ENCODE measurements at regions not wholly inside any gene's neighbourhood (a gene's known extent, or its start where the extent isn't known, plus 50 kb on each side); places are given as distances from the start of the nearest gene placed in this dataset.

DNA sequence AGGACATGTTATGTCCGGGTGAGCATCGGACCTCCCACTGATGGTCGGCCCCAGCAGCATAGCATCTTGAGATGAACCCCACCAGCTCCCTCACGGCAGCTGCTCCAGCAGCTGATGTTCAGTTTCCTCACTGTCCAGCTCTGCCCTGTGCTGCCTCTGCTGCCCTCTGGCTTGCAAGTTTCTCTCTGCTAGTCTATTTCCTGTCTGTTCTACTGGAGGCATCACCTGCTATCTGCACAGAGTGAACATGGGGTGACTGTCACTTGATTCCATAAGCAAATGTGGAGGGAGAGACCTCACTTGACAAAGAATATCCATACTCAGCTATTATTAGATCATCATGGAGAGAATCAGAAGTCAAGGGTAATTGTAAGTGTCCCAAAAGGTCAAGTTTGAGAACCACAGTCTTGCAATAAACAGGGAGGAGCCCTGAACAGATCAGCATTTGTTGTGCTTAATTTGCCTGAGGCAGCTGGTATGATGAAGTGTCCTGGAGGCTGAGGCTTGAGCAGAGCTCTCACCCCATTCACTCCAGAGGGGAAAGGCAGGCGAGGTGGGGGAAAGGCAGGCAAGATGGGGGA, 702.8 kb downstream of the SEMA5A start:
- no peaks in the 10 kb centered on the region for H3K36me3 ChIP-seq (ENCODE audit: control insufficient read depth, insufficient read depth, low read length)
- peaks cover 2% of the 10 kb centered on the region for H3K4me1 ChIP-seq (ENCODE audit: control insufficient read depth, insufficient read depth, low read length)
- H3K4me3 ChIP-seq (ENCODE audit: low read depth, low read length), result no peak overlapping the region
- H3K9ac ChIP-seq (ENCODE audit: low read depth, low read length), result no peak overlapping the region
- H3K27me3 ChIP-seq (ENCODE audit: control insufficient read depth, insufficient read depth, low read length), result no peaks in the 10 kb centered on the region
- H3K27ac ChIP-seq (ENCODE audit: low read depth, low read length), result no peak overlapping the region
- H3K9me3 ChIP-seq (ENCODE audit: control insufficient read depth, insufficient read depth, low read length), result 0 out of 2 replicates have a peak, but pooled peaks cover 4% of the 10 kb centered on the region

DNA sequence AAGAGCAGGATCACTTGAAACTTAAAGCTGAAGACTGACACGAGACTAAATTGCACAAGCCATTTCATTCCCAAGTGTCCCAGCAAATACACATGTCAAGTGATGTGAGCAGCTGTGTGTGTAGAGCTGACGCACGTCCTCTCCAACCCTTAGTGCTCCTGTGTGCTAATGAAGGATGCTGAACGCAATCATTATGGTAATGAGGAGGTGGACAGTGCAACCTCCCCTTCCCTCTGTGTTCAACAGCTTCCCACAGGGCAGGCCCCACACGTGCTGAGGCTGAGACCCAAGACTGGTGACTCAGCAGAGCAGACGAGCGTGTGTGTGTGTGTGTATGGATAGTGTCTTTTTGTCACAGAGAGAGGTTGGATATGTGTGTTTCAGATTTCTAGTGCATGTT, 702.1 kb downstream of the SEMA5A start:
- H3K27me3 ChIP-seq (ENCODE audit: control insufficient read depth, insufficient read depth, low read length), result no peaks in the 10 kb centered on the region
- H3K9ac ChIP-seq (ENCODE audit: low read depth, low read length), result no peak overlapping the region
- no peaks in the 10 kb centered on the region for H3K36me3 ChIP-seq (ENCODE audit: control insufficient read depth, insufficient read depth, low read length)
- no peak overlapping the region for H3K4me3 ChIP-seq (ENCODE audit: low read depth, low read length)
- 0 out of 2 replicates have a peak, but pooled peaks cover 4% of the 10 kb centered on the region for H3K9me3 ChIP-seq (ENCODE audit: control insufficient read depth, insufficient read depth, low read length)
- H3K27ac ChIP-seq (ENCODE audit: low read depth, low read length), result no peak overlapping the region
- H3K4me1 ChIP-seq (ENCODE audit: control insufficient read depth, insufficient read depth, low read length), result peaks cover 9% of the 10 kb centered on the region

DNA sequence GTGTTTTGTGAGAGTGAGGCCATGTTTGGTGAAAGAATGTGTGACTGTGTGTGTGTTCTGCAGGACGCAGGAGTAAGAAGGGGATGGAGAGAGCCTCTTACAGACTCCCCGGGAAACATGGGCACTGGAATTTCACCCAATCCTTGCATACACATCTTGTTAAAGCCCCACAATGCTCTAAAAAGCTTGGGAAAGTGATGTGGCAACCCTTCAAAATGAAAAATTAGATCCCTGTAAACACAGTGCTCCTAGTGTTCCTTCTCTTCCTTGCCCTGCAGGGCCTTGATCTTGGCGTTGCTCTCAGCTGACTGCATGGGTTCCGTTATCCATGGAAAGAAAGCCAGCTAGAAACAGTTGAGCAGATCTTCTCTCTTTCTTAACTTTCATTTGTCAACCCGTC, 701.7 kb downstream of the SEMA5A start:
- Histone ChIP-seq H3K27me3 (ENCODE audit: control insufficient read depth, insufficient read depth, low read length) (no peaks in the 10 kb centered on the region), H3K4me1 (ENCODE audit: control insufficient read depth, insufficient read depth, low read length) (peaks cover 10% of the 10 kb centered on the region), H3K4me3 (ENCODE audit: low read depth, low read length) (no peak overlapping the region), H3K9me3 (ENCODE audit: control insufficient read depth, insufficient read depth, low read length) (0 out of 2 replicates have a peak, but pooled peaks cover 4% of the 10 kb centered on the region), H3K27ac (ENCODE audit: low read depth, low read length) (no peak overlapping the region), H3K36me3 (ENCODE audit: control insufficient read depth, insufficient read depth, low read length) (no peaks in the 10 kb centered on the region), H3K9ac (ENCODE audit: low read depth, low read length) (no peak overlapping the region)

DNA sequence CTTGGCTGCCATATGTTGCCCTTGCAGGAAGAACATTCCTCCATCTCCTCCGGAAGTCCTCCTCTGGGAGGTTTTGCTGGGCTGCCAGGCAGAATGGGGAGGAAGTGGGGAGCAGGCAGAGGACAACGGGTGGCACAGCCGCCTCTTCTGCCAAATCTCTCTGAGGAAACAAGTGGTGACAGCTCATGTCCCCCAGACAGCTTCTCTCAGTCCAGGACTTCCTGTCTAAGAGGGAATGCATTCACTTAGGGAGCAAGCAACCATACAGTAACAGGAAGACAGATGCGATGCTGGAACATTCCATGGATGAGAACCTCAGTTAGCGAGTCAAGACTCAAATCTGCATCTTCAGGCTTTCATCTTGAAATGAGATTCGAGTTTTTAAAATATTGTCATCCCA, 701.0 kb downstream of the SEMA5A start:
- no peak overlapping the region for H3K27ac ChIP-seq (ENCODE audit: low read depth, low read length)
- H3K9ac ChIP-seq (ENCODE audit: low read depth, low read length), result no peak overlapping the region
- 0 out of 2 replicates have a peak, but pooled peaks cover 4% of the 10 kb centered on the region for H3K9me3 ChIP-seq (ENCODE audit: control insufficient read depth, insufficient read depth, low read length)
- no peaks in the 10 kb centered on the region for H3K36me3 ChIP-seq (ENCODE audit: control insufficient read depth, insufficient read depth, low read length)
- no peak overlapping the region for H3K4me3 ChIP-seq (ENCODE audit: low read depth, low read length)
- H3K27me3 ChIP-seq (ENCODE audit: control insufficient read depth, insufficient read depth, low read length), result no peaks in the 10 kb centered on the region
- H3K4me1 ChIP-seq (ENCODE audit: control insufficient read depth, insufficient read depth, low read length), result peaks cover 10% of the 10 kb centered on the region

DNA sequence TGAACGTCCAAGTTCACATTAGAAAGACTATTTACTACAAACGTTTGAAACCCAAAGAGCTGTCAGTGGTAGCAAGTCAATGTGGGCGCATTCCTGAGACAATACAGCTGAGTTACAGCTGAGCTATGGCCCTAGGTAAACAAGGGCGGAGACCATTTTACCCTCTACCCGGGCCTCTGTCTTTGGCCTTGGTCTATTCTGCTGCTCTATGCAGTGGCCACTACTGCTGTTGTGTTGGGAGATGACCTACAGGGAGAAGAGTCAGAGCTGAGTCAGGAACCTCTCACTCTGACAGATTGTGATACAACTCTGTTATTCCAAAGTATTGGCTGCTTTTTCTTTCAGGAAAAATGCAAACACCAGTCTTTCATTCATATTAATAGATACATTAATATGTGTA, 700.6 kb downstream of the SEMA5A start:
- Histone ChIP-seq H3K27me3 (ENCODE audit: control insufficient read depth, insufficient read depth, low read length) (no peaks in the 10 kb centered on the region), H3K4me1 (ENCODE audit: control insufficient read depth, insufficient read depth, low read length) (peaks cover 10% of the 10 kb centered on the region), H3K27ac (ENCODE audit: low read depth, low read length) (no peak overlapping the region), H3K4me3 (ENCODE audit: low read depth, low read length) (no peak overlapping the region), H3K36me3 (ENCODE audit: control insufficient read depth, insufficient read depth, low read length) (no peaks in the 10 kb centered on the region), H3K9ac (ENCODE audit: low read depth, low read length) (no peak overlapping the region), H3K9me3 (ENCODE audit: control insufficient read depth, insufficient read depth, low read length) (0 out of 2 replicates have a peak, but pooled peaks cover 4% of the 10 kb centered on the region)

DNA sequence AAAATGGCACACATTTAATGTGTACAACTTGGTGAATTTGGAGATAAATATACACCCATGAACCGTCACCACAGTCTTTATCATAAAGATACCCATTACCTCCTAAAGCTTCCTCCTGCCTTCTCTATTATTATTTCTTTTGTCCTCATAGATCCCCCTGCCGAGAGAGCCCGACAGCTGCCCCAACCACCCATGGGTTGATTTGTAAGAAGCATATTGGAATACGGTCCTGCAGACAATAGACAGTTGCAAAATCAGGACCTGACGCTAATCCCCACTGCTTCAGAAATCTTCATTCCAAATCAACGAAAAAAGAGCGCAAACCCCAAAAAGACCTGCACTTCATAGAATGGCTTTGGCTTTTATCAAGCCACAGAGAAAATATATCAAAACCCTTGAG, 697.5 kb downstream of the SEMA5A start:
- Histone ChIP-seq H3K9me3 (ENCODE audit: control insufficient read depth, insufficient read depth, low read length) (no peaks in the 10 kb centered on the region), H3K27ac (ENCODE audit: low read depth, low read length) (no peak overlapping the region), H3K4me3 (ENCODE audit: low read depth, low read length) (no peak overlapping the region), H3K9ac (ENCODE audit: low read depth, low read length) (no peak overlapping the region), H3K4me1 (ENCODE audit: control insufficient read depth, insufficient read depth, low read length) (peaks cover 10% of the 10 kb centered on the region), H3K36me3 (ENCODE audit: control insufficient read depth, insufficient read depth, low read length) (no peaks in the 10 kb centered on the region), H3K27me3 (ENCODE audit: control insufficient read depth, insufficient read depth, low read length) (no peaks in the 10 kb centered on the region)

DNA sequence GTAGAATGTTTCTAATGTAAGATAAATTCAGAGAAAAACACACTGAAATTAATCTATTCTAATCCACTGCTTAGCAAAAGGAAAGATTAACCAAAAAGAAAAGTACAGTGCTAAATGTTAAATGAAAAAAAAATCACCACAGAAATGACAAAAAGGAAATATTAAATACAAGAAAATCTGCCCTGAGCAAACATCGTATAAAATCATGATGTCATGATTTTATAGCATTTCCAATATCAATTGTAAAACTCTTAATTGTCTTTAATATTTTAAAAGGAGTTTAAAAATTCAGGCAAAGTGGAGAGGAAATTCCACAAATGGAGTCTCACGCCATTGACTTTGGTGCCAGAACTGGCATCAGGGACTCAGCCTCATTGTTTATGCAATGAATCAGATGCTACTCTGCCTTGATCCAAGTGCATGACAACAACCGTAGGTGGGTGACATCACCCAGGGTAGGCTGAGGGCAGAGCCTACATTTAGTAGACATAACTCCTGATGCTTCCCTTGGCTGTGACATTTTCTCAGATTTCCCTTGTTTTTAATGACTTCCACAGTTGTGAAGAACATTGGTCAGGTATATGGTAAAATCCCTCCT, 696.8 kb downstream of the SEMA5A start:
- H3K4me1 ChIP-seq (ENCODE audit: control insufficient read depth, insufficient read depth, low read length), result peaks cover 10% of the 10 kb centered on the region
- H3K27me3 ChIP-seq (ENCODE audit: control insufficient read depth, insufficient read depth, low read length), result no peaks in the 10 kb centered on the region
- no peak overlapping the region for H3K4me3 ChIP-seq (ENCODE audit: low read depth, low read length)
- H3K36me3 ChIP-seq (ENCODE audit: control insufficient read depth, insufficient read depth, low read length), result no peaks in the 10 kb centered on the region
- H3K9ac ChIP-seq (ENCODE audit: low read depth, low read length), result no peak overlapping the region
- H3K27ac ChIP-seq (ENCODE audit: low read depth, low read length), result no peak overlapping the region
- H3K9me3 ChIP-seq (ENCODE audit: control insufficient read depth, insufficient read depth, low read length), result no peaks in the 10 kb centered on the region

DNA sequence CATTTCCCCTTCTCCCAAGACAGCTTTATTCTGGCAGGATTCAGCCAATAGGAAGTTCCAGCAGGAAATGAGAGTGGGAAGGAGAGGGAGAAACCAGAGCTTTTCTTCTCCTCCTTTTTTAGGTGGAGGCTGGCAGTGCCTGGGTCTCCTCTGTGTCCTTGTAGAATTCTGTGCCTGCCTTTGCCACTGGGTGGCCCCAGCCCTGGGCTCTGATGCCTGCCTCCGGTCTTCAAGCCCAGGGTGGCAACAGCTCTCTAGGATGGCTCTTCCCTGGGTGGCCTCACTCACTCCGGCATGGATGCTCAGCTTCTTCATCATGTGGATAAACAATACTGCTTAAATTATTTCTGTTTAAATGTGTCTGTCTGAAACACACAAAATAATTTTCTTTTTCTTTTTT, 694.8 kb downstream of the SEMA5A start:
- Histone ChIP-seq H3K27ac (ENCODE audit: low read depth, low read length) (no peak overlapping the region), H3K27me3 (ENCODE audit: control insufficient read depth, insufficient read depth, low read length) (no peaks in the 10 kb centered on the region), H3K4me1 (ENCODE audit: control insufficient read depth, insufficient read depth, low read length) (peaks cover 10% of the 10 kb centered on the region), H3K36me3 (ENCODE audit: control insufficient read depth, insufficient read depth, low read length) (no peaks in the 10 kb centered on the region), H3K9me3 (ENCODE audit: control insufficient read depth, insufficient read depth, low read length) (no peaks in the 10 kb centered on the region), H3K9ac (ENCODE audit: low read depth, low read length) (no peak overlapping the region), H3K4me3 (ENCODE audit: low read depth, low read length) (no peak overlapping the region)

DNA sequence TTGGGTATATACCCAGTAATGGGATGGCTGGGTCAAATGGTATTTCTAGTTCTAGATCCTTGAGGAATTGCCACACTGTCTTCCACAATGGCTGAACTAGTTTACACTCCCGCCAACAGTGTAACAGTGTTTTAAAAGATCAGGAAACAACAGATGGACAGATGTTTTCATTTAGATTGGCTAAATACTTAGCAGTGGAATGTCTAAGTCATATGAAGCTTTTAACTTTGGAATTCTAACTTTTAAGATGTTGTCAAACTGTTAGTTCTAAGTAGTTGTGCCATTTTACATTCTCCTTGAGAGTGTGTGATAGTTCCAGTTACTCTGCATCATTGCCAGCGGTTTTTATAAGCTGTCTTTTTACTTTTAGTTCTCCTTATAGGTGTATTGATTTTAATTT, 688.8 kb downstream of the SEMA5A start:
- no peaks in the 10 kb centered on the region for H3K27me3 ChIP-seq (ENCODE audit: control insufficient read depth, insufficient read depth, low read length)
- no peak overlapping the region for H3K9ac ChIP-seq (ENCODE audit: low read depth, low read length)
- no peaks in the 10 kb centered on the region for H3K4me1 ChIP-seq (ENCODE audit: control insufficient read depth, insufficient read depth, low read length)
- H3K27ac ChIP-seq (ENCODE audit: low read depth, low read length), result no peak overlapping the region
- no peaks in the 10 kb centered on the region for H3K9me3 ChIP-seq (ENCODE audit: control insufficient read depth, insufficient read depth, low read length)
- no peak overlapping the region for H3K4me3 ChIP-seq (ENCODE audit: low read depth, low read length)
- H3K36me3 ChIP-seq (ENCODE audit: control insufficient read depth, insufficient read depth, low read length), result no peaks in the 10 kb centered on the region

DNA sequence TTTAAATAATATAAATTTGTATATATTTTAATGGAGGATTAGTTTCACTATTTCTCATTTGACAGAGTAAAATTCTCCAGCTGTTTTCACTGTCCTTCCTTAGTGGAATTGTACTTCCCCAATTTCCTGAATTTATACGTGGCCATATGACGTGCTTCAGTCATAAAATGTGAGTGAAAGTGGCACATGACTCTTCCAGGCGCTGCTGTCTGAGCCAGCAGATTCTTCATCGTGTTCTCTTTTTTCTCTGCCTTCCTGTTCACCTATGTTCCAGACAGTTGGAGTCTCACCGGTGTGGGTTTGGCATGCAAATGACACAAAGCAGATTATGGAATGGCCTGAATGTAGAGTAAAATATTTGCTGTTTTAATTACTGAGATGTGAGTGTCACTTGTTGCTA, 684.1 kb downstream of the SEMA5A start:
- no peaks in the 10 kb centered on the region for H3K36me3 ChIP-seq (ENCODE audit: control insufficient read depth, insufficient read depth, low read length)
- H3K9ac ChIP-seq (ENCODE audit: low read depth, low read length), result no peak overlapping the region
- H3K27me3 ChIP-seq (ENCODE audit: control insufficient read depth, insufficient read depth, low read length), result no peaks in the 10 kb centered on the region
- no peak overlapping the region for H3K4me3 ChIP-seq (ENCODE audit: low read depth, low read length)
- H3K9me3 ChIP-seq (ENCODE audit: control insufficient read depth, insufficient read depth, low read length), result no peaks in the 10 kb centered on the region
- no peaks in the 10 kb centered on the region for H3K4me1 ChIP-seq (ENCODE audit: control insufficient read depth, insufficient read depth, low read length)
- no peak overlapping the region for H3K27ac ChIP-seq (ENCODE audit: low read depth, low read length)

DNA sequence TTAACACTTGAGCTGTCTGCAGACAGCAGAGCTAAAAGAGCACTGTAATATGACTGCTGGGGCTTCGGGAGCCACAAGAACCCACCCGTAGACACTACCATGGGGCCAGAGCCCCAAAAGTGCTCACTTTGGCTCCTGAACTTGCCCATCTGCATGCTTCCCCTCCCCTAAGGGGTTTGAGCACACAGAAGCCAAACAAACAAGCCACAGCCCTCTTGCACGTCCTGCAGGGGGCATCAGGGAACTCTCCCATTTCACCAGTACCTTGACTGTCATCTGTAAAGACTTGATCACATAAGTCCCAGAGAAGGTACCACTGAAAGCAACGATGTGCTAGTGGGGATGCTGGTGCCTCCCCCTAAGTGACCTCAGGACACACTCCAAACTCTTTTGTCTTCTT, 681.8 kb downstream of the SEMA5A start:
- no peak overlapping the region for H3K4me3 ChIP-seq (ENCODE audit: low read depth, low read length)
- no peaks in the 10 kb centered on the region for H3K9me3 ChIP-seq (ENCODE audit: control insufficient read depth, insufficient read depth, low read length)
- no peak overlapping the region for H3K9ac ChIP-seq (ENCODE audit: low read depth, low read length)
- H3K4me1 ChIP-seq (ENCODE audit: control insufficient read depth, insufficient read depth, low read length), result no peaks in the 10 kb centered on the region
- no peak overlapping the region for H3K27ac ChIP-seq (ENCODE audit: low read depth, low read length)
- H3K27me3 ChIP-seq (ENCODE audit: control insufficient read depth, insufficient read depth, low read length), result no peaks in the 10 kb centered on the region
- no peaks in the 10 kb centered on the region for H3K36me3 ChIP-seq (ENCODE audit: control insufficient read depth, insufficient read depth, low read length)
